ENCODE measurements at regions not wholly inside any gene's neighbourhood (a gene's known extent, or its start where the extent isn't known, plus 50 kb on each side); places are given as distances from the start of the nearest gene placed in this dataset.

DNA sequence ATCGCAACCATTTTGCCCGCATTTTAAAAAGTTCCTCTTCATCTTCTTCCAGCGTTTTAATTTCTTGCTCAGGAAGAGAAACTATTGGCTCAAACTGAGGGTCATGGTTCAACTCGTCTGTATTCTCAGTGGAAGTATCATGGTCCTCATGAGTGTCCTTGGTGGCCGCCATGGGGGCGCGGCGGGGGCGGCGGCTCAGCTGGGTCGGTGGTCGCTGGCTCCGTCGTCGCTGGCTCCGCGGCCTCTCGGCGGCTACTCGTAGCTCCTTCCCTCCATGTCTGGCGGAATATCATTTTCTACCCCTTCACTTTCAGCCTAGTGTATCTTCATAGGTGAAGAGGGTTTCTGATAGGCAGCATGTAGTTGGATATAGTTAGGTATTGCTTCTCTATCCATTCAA lies 492.0 kb upstream of the MAGEB18 start:
- no peak overlapping the region for H3K4me3 ChIP-seq
- no peak for FAIRE-seq
- ChIA-PET CTCF (no interaction called here), POLR2A (no interaction called here)
- no peaks in the 10 kb centered on the region for H3K4me1 ChIP-seq
- WGBS (ENCODE audit: missing lambda C conversion rate) = 80% methylated on average over 21 of the region's 21 CpGs
- TF ChIP-seq CBX2 (IDR thresholded peaks at IDR 0.05; ENCODE audit: borderline replicate concordance, low read depth) = no peak
- no peak for DNase-seq (ENCODE audit: low read depth in 1 of 2, low spot score in 1 of 2)
- ATAC-seq = no peak
- H3K27ac ChIP-seq = no peak overlapping the region
- no peaks in the 10 kb centered on the region for H3K9me3 ChIP-seq
- no peak overlapping the region for H3K4me2 ChIP-seq

DNA sequence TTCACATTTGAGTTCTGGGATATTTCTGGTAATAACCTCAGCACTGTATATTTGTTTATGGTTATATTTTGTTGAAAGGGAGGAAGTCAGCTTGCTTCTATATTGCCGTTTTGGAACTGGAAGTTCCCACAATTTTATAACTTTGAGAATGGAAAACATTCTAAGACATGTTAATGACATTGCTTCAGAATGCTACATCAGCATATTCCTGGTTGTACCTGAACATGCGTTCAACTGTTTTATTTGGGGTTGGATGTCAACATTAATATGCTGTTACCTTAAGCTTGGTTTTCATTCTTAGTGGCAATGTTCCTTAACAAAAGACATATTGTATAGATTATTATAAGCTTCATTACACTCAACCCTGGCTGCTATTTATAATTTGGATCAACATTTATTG lies 489.4 kb upstream of the MAGEB18 start:
- POLR2A ChIA-PET = no interaction called here

DNA sequence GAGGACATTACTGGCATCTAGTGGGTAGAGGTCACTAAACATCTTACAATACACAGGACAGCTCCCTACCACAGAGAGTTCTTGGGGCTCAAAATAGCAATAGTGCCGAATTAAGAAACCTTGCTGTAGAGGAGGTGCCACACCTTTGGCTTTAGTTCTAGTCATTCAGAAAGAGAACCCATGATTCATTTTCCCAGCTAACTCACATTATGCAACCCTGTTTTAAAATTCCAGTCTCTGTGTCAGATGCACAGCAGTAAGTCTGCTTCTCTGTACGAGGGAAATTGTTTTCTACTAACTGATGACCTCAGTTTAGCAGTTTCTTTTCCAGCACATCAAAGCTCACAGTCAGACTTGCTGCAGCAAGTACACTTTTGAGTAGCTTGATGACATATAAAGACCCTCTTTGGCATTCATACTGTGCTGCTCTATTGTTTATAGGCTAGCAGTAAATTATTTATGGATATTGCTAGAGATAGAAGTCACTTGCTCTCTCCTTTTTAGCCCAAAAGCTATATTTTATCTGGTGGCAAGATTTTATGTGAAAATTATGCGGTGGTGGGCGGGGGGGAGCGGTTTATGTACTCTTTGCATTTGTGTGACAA lies 487.8 kb upstream of the MAGEB18 start:
- no peak for DNase-seq (ENCODE audit: low read depth in 1 of 2, low spot score in 1 of 2)
- ATAC-seq = no peak

More for the DNA sequence above, 489.4 kb upstream of the MAGEB18 start:
- no peak overlapping the region for H3K27ac ChIP-seq
- H3K4me1 ChIP-seq = no peaks in the 10 kb centered on the region
- H3K9me3 ChIP-seq = no peaks in the 10 kb centered on the region
- CTCF ChIA-PET = no interaction called here
- 17% methylated on average over 2 of the region's 2 CpGs for WGBS (ENCODE audit: missing lambda C conversion rate)
- no peak overlapping the region for H3K4me2 ChIP-seq
- DNase-seq (ENCODE audit: low read depth in 1 of 2, low spot score in 1 of 2) = no peak
- H3K4me3 ChIP-seq = no peak overlapping the region
- FAIRE-seq = peak; percentile 72
- TF ChIP-seq POLR2AphosphoS2 (conservative IDR thresholded peaks at IDR 0.05; ENCODE audit: low read length) (no peak), MAFK (IDR thresholded peaks at IDR 0.05; ENCODE audit: partially characterized antibody) (peak; percentile 66)
- no peak for ATAC-seq

DNA sequence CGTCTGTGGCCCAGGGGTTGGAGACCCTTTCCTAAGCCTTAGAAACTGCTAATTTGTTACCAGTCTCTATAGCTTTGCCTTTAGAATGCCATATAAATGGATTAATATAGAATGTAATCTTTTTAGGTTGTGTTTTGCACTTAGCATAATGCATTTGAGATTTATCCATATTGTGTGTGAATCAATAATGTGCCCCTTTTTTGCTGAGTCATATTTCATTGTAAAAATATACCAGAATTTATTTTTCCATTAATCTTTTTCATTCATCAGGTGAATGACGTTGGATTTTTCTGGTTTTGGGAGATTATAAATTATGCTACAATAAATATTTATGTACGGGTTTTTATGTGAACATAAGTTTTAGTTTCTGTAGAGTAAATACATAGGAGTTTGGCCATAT lies 478.8 kb upstream of the MAGEB18 start:
- no peak overlapping the region for H3K4me3 ChIP-seq
- H3K4me2 ChIP-seq = no peak overlapping the region
- H3K9me3 ChIP-seq = no peaks in the 10 kb centered on the region
- DNase-seq (ENCODE audit: low read depth in 1 of 2, low spot score in 1 of 2) (no peak), FAIRE-seq (no peak), ATAC-seq (no peak)
- ChIA-PET POLR2A (no interaction called here), CTCF (no interaction called here)
- 9% methylated on average over 3 of the region's 3 CpGs for WGBS (ENCODE audit: missing lambda C conversion rate)
- TF ChIP-seq MAFK (IDR thresholded peaks at IDR 0.05; ENCODE audit: partially characterized antibody) (peak; percentile 71), POLR2AphosphoS2 (conservative IDR thresholded peaks at IDR 0.05; ENCODE audit: low read length) (no peak), NFE2L2 (conservative IDR thresholded peaks at IDR 0.05; ENCODE audit: low read length) (peak; percentile 65), ZNF302 (CRISPR knock-in tag; IDR thresholded peaks at IDR 0.05) (no peak)
- TF ChIP-seq, protein P1, sequence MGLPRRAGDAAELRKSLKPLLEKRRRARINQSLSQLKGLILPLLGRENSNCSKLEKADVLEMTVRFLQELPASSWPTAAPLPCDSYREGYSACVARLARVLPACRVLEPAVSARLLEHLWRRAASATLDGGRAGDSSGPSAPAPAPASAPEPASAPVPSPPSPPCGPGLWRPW (IDR thresholded peaks at IDR 0.05) = no peak
- H3K4me1 ChIP-seq = no peaks in the 10 kb centered on the region
- H3K27ac ChIP-seq = no peak overlapping the region

More for the DNA sequence above, 487.8 kb upstream of the MAGEB18 start:
- WGBS (ENCODE audit: missing lambda C conversion rate) = under 1% methylated on average over 5 of the region's 5 CpGs
- no peak overlapping the region for H3K4me2 ChIP-seq
- POLR2A ChIA-PET = no interaction called here
- TF ChIP-seq GATA3 (IDR thresholded peaks at IDR 0.05; ENCODE audit: borderline replicate concordance) (no peak), FOSB (CRISPR knock-in tag; IDR thresholded peaks at IDR 0.05) (no peak), PHF8 (IDR thresholded peaks at IDR 0.05; ENCODE audit: borderline replicate concordance, low read depth) (no peak), ZC3H11A (IDR thresholded peaks at IDR 0.05) (no peak), KDM1A (IDR thresholded peaks at IDR 0.05; ENCODE audit: low read depth) (no peak), ZFP36 (IDR thresholded peaks at IDR 0.05; ENCODE audit: borderline replicate concordance, partially characterized antibody) (no peak), RCOR1 (IDR thresholded peaks at IDR 0.05; ENCODE audit: low read depth, low read length) (no peak), NR3C1 (IDR thresholded peaks at IDR 0.05) (no peak), EP300 (IDR thresholded peaks at IDR 0.05) (no peak), ZNF302 (CRISPR knock-in tag; IDR thresholded peaks at IDR 0.05) (no peak)
- no peak for FAIRE-seq
- CTCF ChIA-PET = no interaction called here
- H3K9me3 ChIP-seq = no peaks in the 10 kb centered on the region
- H3K27ac ChIP-seq = no peak overlapping the region
- no peaks in the 10 kb centered on the region for H3K4me1 ChIP-seq
- no peak overlapping the region for H3K4me3 ChIP-seq

DNA sequence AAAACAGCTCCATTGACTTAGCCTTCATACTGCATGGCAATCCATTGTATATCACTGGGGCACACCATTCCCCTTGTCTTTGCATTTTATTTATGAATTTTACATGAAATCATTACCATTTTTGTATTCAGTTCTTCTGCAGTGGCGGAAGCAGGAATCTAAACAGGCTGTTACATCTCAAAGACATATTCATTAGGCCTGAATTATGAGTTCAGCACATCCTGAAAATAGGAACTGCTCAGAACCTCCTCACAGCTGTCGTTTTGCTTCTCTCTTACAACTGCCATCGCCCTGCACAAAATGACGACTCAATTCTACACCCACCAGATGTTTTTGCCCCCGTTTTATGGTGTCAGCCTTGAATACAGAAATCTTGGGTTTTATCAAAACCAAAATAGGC lies 474.4 kb upstream of the MAGEB18 start:
- Histone ChIP-seq H3K4me3 (no peak overlapping the region), H3K4me1 (no peaks in the 10 kb centered on the region), H3K4me2 (no peak overlapping the region), H3K9me3 (no peaks in the 10 kb centered on the region), H3K27ac (no peak overlapping the region)
- CTCF ChIA-PET = no interaction called here
- FAIRE-seq (no peak), DNase-seq (ENCODE audit: low read depth in 1 of 2, low spot score in 1 of 2) (no peak), ATAC-seq (no peak)
- 2% methylated on average over 5 of the region's 5 CpGs for WGBS (ENCODE audit: missing lambda C conversion rate)
- POLR2A ChIA-PET = no interaction called here
- no peak for TF ChIP-seq ESRRA (IDR thresholded peaks at IDR 0.05; ENCODE audit: borderline replicate concordance, low read length)
- TF ChIP-seq, protein P2, sequence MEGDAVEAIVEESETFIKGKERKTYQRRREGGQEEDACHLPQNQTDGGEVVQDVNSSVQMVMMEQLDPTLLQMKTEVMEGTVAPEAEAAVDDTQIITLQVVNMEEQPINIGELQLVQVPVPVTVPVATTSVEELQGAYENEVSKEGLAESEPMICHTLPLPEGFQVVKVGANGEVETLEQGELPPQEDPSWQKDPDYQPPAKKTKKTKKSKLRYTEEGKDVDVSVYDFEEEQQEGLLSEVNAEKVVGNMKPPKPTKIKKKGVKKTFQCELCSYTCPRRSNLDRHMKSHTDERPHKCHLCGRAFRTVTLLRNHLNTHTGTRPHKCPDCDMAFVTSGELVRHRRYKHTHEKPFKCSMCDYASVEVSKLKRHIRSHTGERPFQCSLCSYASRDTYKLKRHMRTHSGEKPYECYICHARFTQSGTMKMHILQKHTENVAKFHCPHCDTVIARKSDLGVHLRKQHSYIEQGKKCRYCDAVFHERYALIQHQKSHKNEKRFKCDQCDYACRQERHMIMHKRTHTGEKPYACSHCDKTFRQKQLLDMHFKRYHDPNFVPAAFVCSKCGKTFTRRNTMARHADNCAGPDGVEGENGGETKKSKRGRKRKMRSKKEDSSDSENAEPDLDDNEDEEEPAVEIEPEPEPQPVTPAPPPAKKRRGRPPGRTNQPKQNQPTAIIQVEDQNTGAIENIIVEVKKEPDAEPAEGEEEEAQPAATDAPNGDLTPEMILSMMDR (IDR thresholded peaks at IDR 0.05) = no peak
- TF ChIP-seq MAZ (IDR thresholded peaks at IDR 0.05; ENCODE audit: borderline replicate concordance, low read depth, low read length) = no peak
- TF ChIP-seq PHF8 (IDR thresholded peaks at IDR 0.05; ENCODE audit: borderline replicate concordance, low read depth) = no peak
- no peak for TF ChIP-seq NFE2L2 (conservative IDR thresholded peaks at IDR 0.05; ENCODE audit: low read length)
- no peak for TF ChIP-seq HDAC2 (IDR thresholded peaks at IDR 0.05)
- no peak for TF ChIP-seq EHF (CRISPR knock-in tag; IDR thresholded peaks at IDR 0.05)
- TF ChIP-seq, protein P3, sequence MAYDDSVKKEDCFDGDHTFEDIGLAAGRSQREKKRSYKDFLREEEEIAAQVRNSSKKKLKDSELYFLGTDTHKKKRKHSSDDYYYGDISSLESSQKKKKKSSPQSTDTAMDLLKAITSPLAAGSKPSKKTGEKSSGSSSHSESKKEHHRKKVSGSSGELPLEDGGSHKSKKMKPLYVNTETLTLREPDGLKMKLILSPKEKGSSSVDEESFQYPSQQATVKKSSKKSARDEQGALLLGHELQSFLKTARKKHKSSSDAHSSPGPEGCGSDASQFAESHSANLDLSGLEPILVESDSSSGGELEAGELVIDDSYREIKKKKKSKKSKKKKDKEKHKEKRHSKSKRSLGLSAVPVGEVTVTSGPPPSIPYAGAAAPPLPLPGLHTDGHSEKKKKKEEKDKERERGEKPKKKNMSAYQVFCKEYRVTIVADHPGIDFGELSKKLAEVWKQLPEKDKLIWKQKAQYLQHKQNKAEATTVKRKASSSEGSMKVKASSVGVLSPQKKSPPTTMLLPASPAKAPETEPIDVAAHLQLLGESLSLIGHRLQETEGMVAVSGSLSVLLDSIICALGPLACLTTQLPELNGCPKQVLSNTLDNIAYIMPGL (CRISPR knock-in tag; IDR thresholded peaks at IDR 0.05; ENCODE audit: borderline replicate concordance) = no peak
- TF ChIP-seq HOXB5 (CRISPR knock-in tag; IDR thresholded peaks at IDR 0.05) = no peak
- no peak for TF ChIP-seq TFCP2L1 (CRISPR knock-in tag; IDR thresholded peaks at IDR 0.05)
- no peak for TF ChIP-seq MYC (IDR thresholded peaks at IDR 0.05; ENCODE audit: borderline replicate concordance, low read length)
- no peak for TF ChIP-seq HOXB13 (CRISPR knock-in tag; IDR thresholded peaks at IDR 0.05; ENCODE audit: low read depth)
- no peak for TF ChIP-seq HOXA7 (CRISPR knock-in tag; IDR thresholded peaks at IDR 0.05)
- no peak for TF ChIP-seq NR3C1 (IDR thresholded peaks at IDR 0.05)
